Left cardiac atrium (tissue), 4 donors: ENCODE measurements at regions not wholly inside any gene's neighbourhood (a gene's known extent, or its start where the extent isn't known, plus 50 kb on each side); places are given as distances from the start of the nearest gene placed in this dataset.
"Not testable (repeated sequence)": the region's sequence is repeated elsewhere in the genome, so short reads cannot be mapped to it uniquely, and the experiment has no call there.

Source experiments
- ATAC-seq, 2 donors: fragments of 200-7000 bp; cut with Tn5 transposase; one replicate each; pipeline ENCODE4 v1.9.1; 2020; ENCODE audit warnings: mild to moderate bottlenecking in 2 of 2, moderate library complexity in 2 of 2
- DNase-seq: peaks from one replicate; pipeline ENCODE4 v3.0.0-alpha.2; 2020
- intact Hi-C, 2 donors: fragments of 100-400 bp; cut with DNase I; formaldehyde crosslinking; loops; one replicate each; pipeline versions ENCODE4 v1.14.1 to v1.15.1; 2022 to 2023
- donor health status: DM: no; HTN: yes; CAD: no.
- donor health status: DM: no; HTN: yes; CAD: no; lungs with severe emphysema.
- donor health status: DM: yes; HTN: yes; CAD: no.
- donor health status: Dilated cardiomyopathy.

- intact Hi-C loops: not testable (repeated sequence)
- peak; percentile 86 to 87 for ATAC-seq
- DNase-seq: peak; percentile 45
Measured at GRCh38 chr7:32727483-32728411, 163.8 kb downstream of the KBTBD2 start.

GRCh38 chr7:32722837-32723236, 168.7 kb downstream of the KBTBD2 start:
- ATAC-seq, DNase-seq, intact Hi-C loops: not testable (repeated sequence)

- DNase-seq (no peak), ATAC-seq (no peak)
- intact Hi-C loops: no loop called here
Measured at GRCh38 chr7:32694182-32694581, 197.4 kb downstream of the KBTBD2 start.

- intact Hi-C loops: not testable (repeated sequence)
- DNase-seq (peak; percentile 59), ATAC-seq (peak; percentile 84 to 89)
Measured at GRCh38 chr7:32691965-32692815, 196.9 kb downstream of the AVL9 start.

- intact Hi-C loops: not testable (repeated sequence)
Measured at GRCh38 chr7:32688092-32688491, 192.8 kb downstream of the AVL9 start.

DNA sequence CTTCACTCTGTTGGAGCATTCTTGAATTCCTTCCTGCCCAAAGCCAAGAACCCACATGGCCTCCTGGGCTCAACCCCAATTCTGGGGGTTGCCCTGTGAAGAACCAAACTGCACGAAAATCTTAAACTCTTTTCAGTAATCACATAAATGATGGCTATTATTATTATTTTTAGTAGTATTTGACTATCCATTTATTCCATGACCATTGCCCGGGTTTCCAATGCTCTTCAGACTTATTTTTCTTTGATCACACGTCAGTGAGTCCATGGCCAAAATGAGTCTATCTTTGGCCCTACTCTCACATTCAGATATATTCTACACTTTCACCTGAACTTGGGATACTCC, 185.9 kb downstream of the AVL9 start:
- ATAC-seq: no peak
- no peak for DNase-seq
- intact Hi-C loops: no loop called here

More at GRCh38 chr7:32688092-32688491, 192.8 kb downstream of the AVL9 start:
- DNase-seq, ATAC-seq: not testable (repeated sequence)

DNA sequence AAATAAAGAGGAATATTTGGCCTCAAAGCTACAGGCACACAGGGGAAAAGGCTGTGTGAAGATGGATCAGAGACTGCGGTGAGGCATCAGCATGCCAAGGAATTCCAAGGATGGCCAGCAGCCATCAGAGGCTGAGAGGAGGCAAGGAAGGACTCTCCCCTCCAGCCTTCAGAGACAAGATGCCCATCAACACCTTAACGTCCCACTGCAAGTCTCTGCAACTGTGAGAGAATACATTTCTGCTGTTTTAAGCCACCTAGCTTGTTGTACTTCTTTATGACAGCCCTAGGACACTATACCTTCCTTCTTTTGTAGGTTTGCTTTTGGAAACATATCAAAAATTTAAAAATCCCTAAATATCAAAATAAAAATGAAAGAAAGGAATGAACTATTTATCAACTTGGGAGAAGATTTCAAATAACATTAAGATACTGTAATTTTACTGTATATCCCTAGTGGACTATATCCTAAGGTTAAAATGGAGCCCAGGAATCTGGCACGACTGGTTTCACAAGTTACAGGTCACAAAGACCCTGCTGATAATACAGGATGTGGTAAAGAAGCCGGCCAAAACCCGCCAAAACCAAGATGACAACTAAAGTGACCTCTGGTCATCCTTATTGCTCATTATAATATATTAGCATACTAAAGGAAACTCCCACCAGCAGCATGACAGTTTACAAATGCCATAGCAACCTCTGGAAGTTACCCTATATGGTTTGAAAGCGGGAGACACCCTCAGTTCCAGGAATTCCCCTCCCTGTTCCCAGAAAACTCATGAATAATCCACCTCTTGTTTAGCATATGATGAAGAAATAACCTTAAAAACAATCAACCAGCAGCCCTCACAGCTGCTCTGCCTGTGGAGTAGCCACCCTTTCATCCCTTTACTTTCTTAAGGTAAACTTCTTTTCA, 185.2 kb downstream of the AVL9 start:
- DNase-seq: no peak
- intact Hi-C loops: no loop called here
- ATAC-seq: peak in 1 of 2 donors; percentile 51

- ATAC-seq (no peak), DNase-seq (no peak)
- intact Hi-C loops: no loop called here
Measured at GRCh38 chr7:32679192-32679591, 183.9 kb downstream of the AVL9 start.

- intact Hi-C loops: no loop called here
- no peak for DNase-seq
- ATAC-seq: no peak
Measured at GRCh38 chr7:32677593-32677992, 182.3 kb downstream of the AVL9 start.

- no peak for ATAC-seq
- DNase-seq: no peak
- intact Hi-C loops: no loop called here
Measured at GRCh38 chr7:32676249-32676941, 181.1 kb downstream of the AVL9 start.

DNA sequence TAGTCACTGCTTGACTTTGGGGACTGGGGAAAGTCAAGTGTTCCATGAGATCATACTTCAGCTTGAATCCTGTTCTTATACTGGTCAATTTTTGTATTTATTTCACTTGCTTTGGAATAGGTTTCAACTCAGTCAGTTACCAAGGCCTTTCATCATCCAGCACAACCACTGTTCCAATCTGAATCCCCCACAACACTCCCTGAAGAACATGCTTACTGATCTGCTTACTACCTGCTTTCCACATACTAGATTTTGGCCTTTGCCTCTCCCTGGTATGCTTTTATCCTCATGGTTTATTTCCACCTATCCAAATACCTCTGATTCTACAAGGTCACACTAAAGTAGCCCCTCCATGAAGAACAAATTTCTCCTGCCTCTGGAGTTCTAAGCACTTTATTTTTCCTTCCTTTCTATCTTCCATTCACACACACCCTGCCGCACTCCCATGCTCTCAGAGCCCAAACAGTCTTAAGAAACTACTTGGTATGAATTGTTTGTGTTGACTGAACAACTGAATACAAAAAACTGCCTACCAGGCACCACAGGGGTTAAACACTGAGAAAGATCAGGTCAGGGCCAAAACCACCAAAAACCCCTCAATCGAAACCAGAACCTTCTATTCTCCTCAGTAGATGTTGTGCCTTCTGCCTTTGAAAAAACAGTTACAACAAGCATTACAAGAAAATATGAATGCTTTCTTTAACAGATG, 178.1 kb downstream of the AVL9 start:
- ATAC-seq: no peak
- DNase-seq: no peak
- intact Hi-C loops: no loop called here

DNA sequence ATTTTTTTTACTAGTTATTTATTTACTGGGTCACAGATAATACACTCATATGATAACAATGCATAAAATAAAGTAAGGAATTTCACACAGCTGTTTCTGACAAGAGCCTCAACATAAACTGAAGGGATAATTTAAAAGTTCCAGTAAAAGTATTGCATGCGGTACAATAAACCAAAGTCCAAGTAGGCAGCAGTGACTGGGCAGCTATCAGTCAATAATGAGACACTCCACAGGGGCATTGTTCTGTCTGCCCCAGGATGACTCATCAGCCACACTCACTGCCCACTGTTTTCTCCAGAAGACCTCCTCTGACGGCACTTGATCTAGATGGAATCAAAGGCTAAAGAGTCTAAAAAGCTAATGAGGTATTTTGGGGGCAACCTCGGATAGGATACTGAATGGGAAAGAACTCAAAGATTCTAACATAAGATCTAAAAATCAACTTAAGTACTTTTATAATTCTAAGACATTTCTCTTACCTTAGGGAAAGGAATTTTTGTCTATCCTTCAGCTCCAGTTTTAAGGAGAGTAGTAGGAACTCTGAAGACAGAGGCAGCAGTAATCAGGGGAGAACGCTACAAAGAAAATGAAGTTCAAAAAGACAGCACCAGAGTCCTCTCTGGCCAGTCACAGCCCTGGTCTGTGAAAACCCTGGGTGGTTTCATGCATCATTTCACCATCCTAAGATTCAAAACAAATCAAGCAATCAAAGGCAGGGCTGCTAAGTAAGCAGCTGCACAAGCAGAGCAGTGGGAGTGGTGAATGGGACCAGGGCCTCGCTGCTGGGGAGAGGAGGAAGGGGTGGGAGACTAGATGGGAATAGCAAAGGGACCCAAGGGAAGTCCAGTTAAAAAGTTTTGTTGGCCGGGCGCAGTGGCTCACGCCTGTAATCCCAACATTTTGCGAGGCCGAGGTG, 175.1 kb downstream of the AVL9 start:
- intact Hi-C loops: no loop called here
- peak in 1 of 2 donors; percentile 52 for ATAC-seq
- no peak for DNase-seq

DNA sequence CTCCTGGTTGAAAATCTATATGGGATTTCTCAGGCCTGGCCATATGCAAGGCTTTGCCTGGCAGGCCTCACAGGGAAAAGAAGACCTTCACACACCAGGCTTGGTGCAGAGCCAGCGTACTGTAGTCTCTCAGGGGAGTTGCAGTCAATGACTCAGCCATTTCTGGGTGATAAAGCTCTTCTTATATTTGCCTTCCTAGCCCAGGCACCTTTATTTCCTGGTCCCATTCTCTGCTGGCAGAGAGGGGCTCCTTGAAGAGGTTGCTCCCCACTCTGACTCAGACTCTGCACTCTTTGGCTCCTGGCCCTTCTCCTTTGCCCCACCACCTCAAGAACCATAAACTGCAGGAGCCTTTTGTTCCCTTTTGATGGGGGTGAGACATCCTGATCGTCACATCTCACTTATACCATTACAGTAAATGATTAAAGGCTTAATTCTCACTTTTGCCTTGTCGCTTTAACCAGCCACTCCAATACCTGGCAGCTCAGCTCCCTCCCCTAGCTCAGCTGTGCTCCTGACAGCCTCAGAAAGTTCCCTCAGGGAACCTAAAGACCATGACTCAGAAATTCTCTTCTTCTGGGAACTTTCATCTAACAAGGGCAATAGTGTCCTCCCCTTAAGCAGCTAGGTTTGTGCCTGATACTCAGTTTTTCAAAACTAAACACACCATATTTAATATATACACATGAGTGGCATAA, 174.0 kb downstream of the AVL9 start:
- ATAC-seq: peak; percentile 23 to 79
- DNase-seq, intact Hi-C loops: not testable (repeated sequence)

DNA sequence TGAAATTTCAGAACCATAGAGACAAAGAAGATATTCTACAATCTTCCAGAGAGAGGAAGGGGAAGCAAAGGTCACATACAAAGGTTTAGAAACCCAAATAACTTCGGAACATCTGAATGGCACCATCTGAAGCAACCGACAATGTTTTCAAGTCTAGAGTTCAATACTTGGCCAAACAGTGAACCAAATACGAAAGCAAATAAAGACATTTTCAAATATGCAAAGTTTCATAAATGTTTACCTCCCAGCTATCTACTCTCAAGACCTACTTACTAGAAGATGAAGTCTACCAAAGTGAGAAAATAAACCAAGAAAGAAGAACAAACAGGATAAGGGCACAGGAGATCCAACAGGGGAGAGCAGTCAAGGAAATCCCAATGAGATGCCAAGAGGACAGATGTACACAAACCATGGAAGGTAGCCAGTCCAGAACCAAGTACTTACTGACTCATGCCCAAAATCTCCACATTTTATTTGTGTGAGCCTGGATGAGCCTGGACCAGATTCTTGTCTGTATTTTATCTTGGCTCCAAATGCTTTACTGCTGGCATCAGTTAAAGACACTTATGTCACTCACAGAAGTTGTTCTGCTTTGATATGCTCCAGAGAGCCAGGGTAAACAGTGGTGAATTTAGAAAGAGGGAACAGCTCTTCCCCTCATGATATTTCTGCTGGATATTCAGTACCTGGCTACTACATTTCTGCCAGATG, 173.3 kb downstream of the AVL9 start:
- DNase-seq, intact Hi-C loops: not testable (repeated sequence)
- peak; percentile 15 to 82 for ATAC-seq

GRCh38 chr7:32667586-32667985, 172.3 kb downstream of the AVL9 start:
- intact Hi-C loops, DNase-seq, ATAC-seq: not testable (repeated sequence)
